ENCODE measurements at regions not wholly inside any gene's neighbourhood (a gene's known extent, or its start where the extent isn't known, plus 50 kb on each side); places are given as distances from the start of the nearest gene placed in this dataset.

DNA sequence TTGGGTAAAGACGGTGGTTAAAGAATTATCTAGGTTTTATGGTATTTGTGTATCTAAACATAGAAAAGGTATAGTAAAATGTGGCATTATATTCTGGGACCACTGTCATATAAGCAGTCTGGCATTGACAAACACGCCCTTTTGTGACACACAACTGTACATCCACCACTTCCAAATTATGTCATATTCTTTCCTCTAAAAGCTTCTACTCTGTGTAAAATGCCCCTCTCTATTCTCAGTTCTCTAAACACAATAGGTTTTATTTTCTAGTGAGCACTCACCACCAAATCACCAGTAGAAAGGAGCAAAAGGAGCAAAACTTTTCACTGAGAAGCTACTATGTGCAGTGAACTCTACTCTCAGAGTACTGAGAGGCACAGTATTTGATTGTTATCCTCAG, 88.1 kb upstream of the PIEZO2 start:
- 91 to 92% methylated on average over 2 of the region's 2 CpGs for WGBS, 2 donors
- H3K4me3 ChIP-seq = no peak overlapping the region
- no peaks in the 10 kb centered on the region for H3K27me3 ChIP-seq (ENCODE audit: control insufficient read depth in 3 of 3, insufficient read depth in 3 of 3, low read length in 2 of 3)
- no peaks in the 10 kb centered on the region for H3K4me1 ChIP-seq (ENCODE audit: control insufficient read depth in 5 of 5, insufficient read depth in 5 of 5, low read length in 5 of 5)
- no peaks in the 10 kb centered on the region for H3K36me3 ChIP-seq (ENCODE audit: control insufficient read depth in 4 of 4, insufficient read depth in 4 of 4, low read length in 4 of 4)
- no peaks in the 10 kb centered on the region for H3K9me3 ChIP-seq (ENCODE audit: control insufficient read depth in 4 of 4, insufficient read depth in 3 of 4, low read length in 3 of 4)
- no peak overlapping the region for H3K9ac ChIP-seq (ENCODE audit: insufficient read depth in 1 of 2, low read length in 2 of 2)
- no peak overlapping the region for H3K27ac ChIP-seq (ENCODE audit: low read depth in 1 of 2, low read length in 1 of 2)
- DNase-seq (no peak), ATAC-seq (ENCODE audit: insufficient read depth, low FRiP score) (no peak)
- TF ChIP-seq, protein P1, sequence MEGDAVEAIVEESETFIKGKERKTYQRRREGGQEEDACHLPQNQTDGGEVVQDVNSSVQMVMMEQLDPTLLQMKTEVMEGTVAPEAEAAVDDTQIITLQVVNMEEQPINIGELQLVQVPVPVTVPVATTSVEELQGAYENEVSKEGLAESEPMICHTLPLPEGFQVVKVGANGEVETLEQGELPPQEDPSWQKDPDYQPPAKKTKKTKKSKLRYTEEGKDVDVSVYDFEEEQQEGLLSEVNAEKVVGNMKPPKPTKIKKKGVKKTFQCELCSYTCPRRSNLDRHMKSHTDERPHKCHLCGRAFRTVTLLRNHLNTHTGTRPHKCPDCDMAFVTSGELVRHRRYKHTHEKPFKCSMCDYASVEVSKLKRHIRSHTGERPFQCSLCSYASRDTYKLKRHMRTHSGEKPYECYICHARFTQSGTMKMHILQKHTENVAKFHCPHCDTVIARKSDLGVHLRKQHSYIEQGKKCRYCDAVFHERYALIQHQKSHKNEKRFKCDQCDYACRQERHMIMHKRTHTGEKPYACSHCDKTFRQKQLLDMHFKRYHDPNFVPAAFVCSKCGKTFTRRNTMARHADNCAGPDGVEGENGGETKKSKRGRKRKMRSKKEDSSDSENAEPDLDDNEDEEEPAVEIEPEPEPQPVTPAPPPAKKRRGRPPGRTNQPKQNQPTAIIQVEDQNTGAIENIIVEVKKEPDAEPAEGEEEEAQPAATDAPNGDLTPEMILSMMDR (IDR thresholded peaks at IDR 0.05; ENCODE audit: control extremely low read depth, extremely low read depth) = no peak

DNA sequence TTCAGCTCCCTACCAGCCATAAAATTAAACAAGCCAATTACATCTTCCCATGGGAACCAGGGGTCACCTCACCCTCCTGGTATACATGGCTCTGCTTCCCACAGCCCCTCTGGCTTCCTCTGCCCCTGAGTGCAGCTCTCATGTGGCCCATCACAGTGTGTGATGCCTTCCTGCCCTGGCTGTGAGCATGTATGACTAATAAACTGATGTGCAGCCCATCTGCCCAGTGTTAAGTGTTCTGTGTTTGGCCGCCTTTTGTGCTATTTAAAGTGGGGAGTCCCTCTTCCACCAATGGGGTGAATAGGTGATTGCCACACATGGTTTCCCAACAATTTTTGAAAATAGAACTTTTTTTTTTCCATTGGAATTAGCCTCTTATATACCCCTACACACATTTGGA, 87.7 kb upstream of the PIEZO2 start:
- TF ChIP-seq, protein P1 (IDR thresholded peaks at IDR 0.05; ENCODE audit: control extremely low read depth, extremely low read depth) = no peak
- no peak overlapping the region for H3K27ac ChIP-seq (ENCODE audit: low read depth in 1 of 2, low read length in 1 of 2)
- no peak overlapping the region for H3K9ac ChIP-seq (ENCODE audit: insufficient read depth in 1 of 2, low read length in 2 of 2)
- DNase-seq (no peak), ATAC-seq (ENCODE audit: insufficient read depth, low FRiP score) (no peak)
- H3K36me3 ChIP-seq (ENCODE audit: control insufficient read depth in 4 of 4, insufficient read depth in 4 of 4, low read length in 4 of 4) = no peaks in the 10 kb centered on the region
- no peaks in the 10 kb centered on the region for H3K9me3 ChIP-seq (ENCODE audit: control insufficient read depth in 4 of 4, insufficient read depth in 3 of 4, low read length in 3 of 4)
- H3K4me3 ChIP-seq = no peak overlapping the region
- no peaks in the 10 kb centered on the region for H3K27me3 ChIP-seq (ENCODE audit: control insufficient read depth in 3 of 3, insufficient read depth in 3 of 3, low read length in 2 of 3)
- H3K4me1 ChIP-seq (ENCODE audit: control insufficient read depth in 5 of 5, insufficient read depth in 5 of 5, low read length in 5 of 5) = no peaks in the 10 kb centered on the region
- 91 to 97% methylated on average over 1 of the region's 1 CpG for WGBS, 2 donors

DNA sequence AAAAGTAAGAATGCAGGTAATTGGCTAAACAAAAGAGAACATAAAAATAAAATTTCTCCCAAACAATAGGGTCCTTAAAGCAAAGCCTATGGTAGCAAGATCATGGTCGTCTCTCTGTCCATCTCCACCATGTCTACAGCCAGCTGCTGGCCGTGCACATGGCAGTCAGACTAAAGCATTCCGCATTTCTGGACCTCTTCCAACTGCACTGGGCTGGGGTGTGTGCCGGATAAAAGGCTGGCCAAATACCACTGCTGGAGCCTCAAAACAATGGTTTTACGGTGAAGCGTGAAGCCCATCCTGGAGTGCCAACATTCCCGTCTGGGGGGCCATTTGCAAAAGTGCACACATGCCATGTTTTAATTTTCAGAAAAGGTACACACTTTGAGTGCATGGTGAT, 74.8 kb upstream of the PIEZO2 start:
- Histone ChIP-seq H3K27ac (ENCODE audit: low read depth in 1 of 2, low read length in 1 of 2) (no peak overlapping the region), H3K27me3 (ENCODE audit: control insufficient read depth in 3 of 3, insufficient read depth in 3 of 3, low read length in 2 of 3) (no peaks in the 10 kb centered on the region), H3K9ac (ENCODE audit: insufficient read depth in 1 of 2, low read length in 2 of 2) (no peak overlapping the region), H3K36me3 (ENCODE audit: control insufficient read depth in 4 of 4, insufficient read depth in 4 of 4, low read length in 4 of 4) (no peaks in the 10 kb centered on the region), H3K4me3 (no peak overlapping the region), H3K4me1 (ENCODE audit: control insufficient read depth in 5 of 5, insufficient read depth in 5 of 5, low read length in 5 of 5) (peaks cover 0 to 4% (median 0%) of the 10 kb centered on the region in 5 donors), H3K9me3 (ENCODE audit: control insufficient read depth in 4 of 4, insufficient read depth in 3 of 4, low read length in 3 of 4) (peaks cover 0 to 4% (median 0%) of the 10 kb centered on the region in 4 donors)
- DNase-seq (peak in 1 of 3 donors; percentile 62), ATAC-seq (ENCODE audit: insufficient read depth, low FRiP score) (no peak)
- WGBS, 2 donors = 68 to 86% methylated on average over 7 of the region's 7 CpGs
- TF ChIP-seq, protein P1 (IDR thresholded peaks at IDR 0.05; ENCODE audit: control extremely low read depth, extremely low read depth) = no peak

DNA sequence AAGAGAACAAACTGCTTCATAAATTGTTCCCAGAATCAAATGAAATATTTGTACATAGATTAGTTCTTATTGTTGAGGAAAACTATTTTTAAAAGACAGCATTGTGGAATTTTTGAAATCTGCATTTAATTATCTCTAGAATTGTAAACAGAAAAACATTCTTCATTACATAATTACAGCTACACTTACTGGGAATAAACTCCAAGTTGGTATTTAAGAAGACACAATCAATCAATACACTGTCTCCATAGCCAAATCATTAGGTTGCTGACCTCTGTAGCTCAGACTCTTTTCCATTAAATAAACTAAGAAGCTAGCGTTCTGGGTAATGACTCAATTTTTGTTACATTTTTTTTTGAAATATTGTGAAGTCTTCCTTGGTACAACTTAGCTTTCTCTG, 70.2 kb upstream of the PIEZO2 start:
- WGBS, 2 donors = 79 to 84% methylated on average over 1 of the region's 1 CpG
- H3K27ac ChIP-seq (ENCODE audit: low read depth in 1 of 2, low read length in 1 of 2) = no peak overlapping the region
- DNase-seq (no peak), ATAC-seq (ENCODE audit: insufficient read depth, low FRiP score) (no peak)
- no peaks in the 10 kb centered on the region for H3K36me3 ChIP-seq (ENCODE audit: control insufficient read depth in 4 of 4, insufficient read depth in 4 of 4, low read length in 4 of 4)
- no peaks in the 10 kb centered on the region for H3K27me3 ChIP-seq (ENCODE audit: control insufficient read depth in 3 of 3, insufficient read depth in 3 of 3, low read length in 2 of 3)
- H3K9me3 ChIP-seq (ENCODE audit: control insufficient read depth in 4 of 4, insufficient read depth in 3 of 4, low read length in 3 of 4) = peaks cover 0 to 2% (median 0%) of the 10 kb centered on the region in 4 donors
- H3K4me3 ChIP-seq = no peak overlapping the region
- H3K4me1 ChIP-seq (ENCODE audit: control insufficient read depth in 5 of 5, insufficient read depth in 5 of 5, low read length in 5 of 5) = peaks cover 0 to 13% (median 0%) of the 10 kb centered on the region in 5 donors
- TF ChIP-seq, protein P1 (IDR thresholded peaks at IDR 0.05; ENCODE audit: control extremely low read depth, extremely low read depth) = no peak
- no peak overlapping the region for H3K9ac ChIP-seq (ENCODE audit: insufficient read depth in 1 of 2, low read length in 2 of 2)
